Astrocyte of the spinal cord (primary cell): ENCODE measurements at regions not wholly inside any gene's neighbourhood (a gene's known extent, or its start where the extent isn't known, plus 50 kb on each side); places are given as distances from the start of the nearest gene placed in this dataset.

Source experiments
- DNase-seq: peaks from one replicate; pipeline ENCODE4 v3.0.0; 2011; ENCODE audit warnings: low read depth, low spot score
- H3K4me3 ChIP-seq: 2 replicates; pipeline ENCODE4 v1.5.1; 2011; ENCODE audit warnings: low read depth, mild to moderate bottlenecking, low read length, moderate library complexity
- CTCF ChIP-seq: IDR thresholded peaks from 2 replicates; pipeline ENCODE4 v1.5.1; 2012; ENCODE audit warnings: low read depth, mild to moderate bottlenecking, low read length, inconsistent platforms
- in situ Hi-C: cut with HindIII; loops from 2 replicates; pipeline ENCODE4 v1.10.0; 2017; ENCODE audit warnings: low sequenced_read_pairs

- in situ Hi-C loops, result no loop called here
- DNase-seq, result no peak
- no peak for TF ChIP-seq CTCF
- H3K4me3 ChIP-seq, result no peak overlapping the region
Measured at GRCh38 chr1:5734996-5735395, 257.2 kb downstream of the NPHP4 start.

- no peak for TF ChIP-seq CTCF
- in situ Hi-C loops, result no loop called here
- DNase-seq, result no peak
- H3K4me3 ChIP-seq, result no peak overlapping the region
Measured at GRCh38 chr1:5734414-5734813, 257.8 kb downstream of the NPHP4 start.

GRCh38 chr1:5733596-5733995 is 258.6 kb downstream of the NPHP4 start:
- in situ Hi-C loops, result no loop called here
- no peak for TF ChIP-seq CTCF
- no peak for DNase-seq
- H3K4me3 ChIP-seq, result no peak overlapping the region

GRCh38 chr1:5731110-5731423 is 261.2 kb downstream of the NPHP4 start:
- DNase-seq, result no peak
- TF ChIP-seq CTCF, result no peak
- H3K4me3 ChIP-seq, result no peak overlapping the region
- in situ Hi-C loops, result no loop called here

- no peak for TF ChIP-seq CTCF
- in situ Hi-C loops, result no loop called here
- no peak overlapping the region for H3K4me3 ChIP-seq
- DNase-seq, result no peak
Measured at GRCh38 chr1:5730272-5731109, 261.7 kb downstream of the NPHP4 start.

GRCh38 chr1:5729636-5730145 is 262.5 kb downstream of the NPHP4 start:
- no peak for TF ChIP-seq CTCF
- no peak for DNase-seq
- in situ Hi-C loops, result no loop called here
- no peak overlapping the region for H3K4me3 ChIP-seq
